HT1080 (cell line): ENCODE measurements at regions not wholly inside any gene's neighbourhood (a gene's known extent, or its start where the extent isn't known, plus 50 kb on each side); places are given as distances from the start of the nearest gene placed in this dataset.

Experiments used
- DNase-seq: peaks from one replicate; pipeline ENCODE4 v3.0.0-alpha.2; 2015; ENCODE audit warnings: low read depth

- DNase-seq = no peak
Observed at GRCh38 chr17:83177611-83178532, 98.5 kb downstream of the METRNL start.

GRCh38 chr17:83178533-83179304 lies 99.3 kb downstream of the METRNL start:
- no peak for DNase-seq

GRCh38 chr17:83179374-83179773 lies 100.0 kb downstream of the METRNL start:
- no peak for DNase-seq

GRCh38 chr17:83179811-83180210 lies 100.4 kb downstream of the METRNL start:
- no peak for DNase-seq

GRCh38 chr17:83180264-83180995 lies 101.0 kb downstream of the METRNL start:
- no peak for DNase-seq

- DNase-seq = no peak
Observed at GRCh38 chr17:83180996-83181481, 101.6 kb downstream of the METRNL start.

GRCh38 chr17:83181991-83182619 lies 102.7 kb downstream of the METRNL start:
- no peak for DNase-seq

GRCh38 chr17:83182620-83183101 lies 103.3 kb downstream of the METRNL start:
- no peak for DNase-seq

- no peak for DNase-seq
Observed at GRCh38 chr17:83183145-83183948, 103.9 kb downstream of the METRNL start.

GRCh38 chr17:83183951-83184506 lies 104.6 kb downstream of the METRNL start:
- DNase-seq = no peak

- no peak for DNase-seq
Observed at GRCh38 chr17:83185023-83186002, 105.9 kb downstream of the METRNL start.

- no peak for DNase-seq
Observed at GRCh38 chr17:83186226-83186625, 106.8 kb downstream of the METRNL start.

- DNase-seq = no peak
Observed at GRCh38 chr17:83186751-83187421, 107.5 kb downstream of the METRNL start.

GRCh38 chr17:83187782-83188311 lies 108.4 kb downstream of the METRNL start:
- DNase-seq = no peak

- DNase-seq = peak; percentile 50
Observed at GRCh38 chr17:83189044-83190003, 109.9 kb downstream of the METRNL start.

GRCh38 chr17:83190004-83190385 lies 110.6 kb downstream of the METRNL start:
- no peak for DNase-seq
